Left ventricle myocardium inferior (tissue), 1 donor: ENCODE measurements at regions not wholly inside any gene's neighbourhood (a gene's known extent, or its start where the extent isn't known, plus 50 kb on each side); places are given as distances from the start of the nearest gene placed in this dataset.

Experiments
- DNase-seq: peaks from one replicate; pipeline ENCODE4 v3.0.0-alpha.2; 2020
- H3K27ac ChIP-seq: fragments of 200-600 bp; replicated peaks from 2 replicates; pipeline ENCODE4 v1.8.0; 2021
- H3K27me3 ChIP-seq: fragments of 200-600 bp; 2 replicates; pipeline ENCODE4 v1.8.0; 2021; ENCODE audit warnings: low read depth
- H3K36me3 ChIP-seq: fragments of 200-600 bp; 2 replicates; pipeline ENCODE4 v1.8.0; 2021
- H3K4me1 ChIP-seq: fragments of 200-600 bp; 2 replicates; pipeline ENCODE4 v1.8.0; 2021
- H3K4me3 ChIP-seq: fragments of 200-600 bp; 2 replicates; pipeline ENCODE4 v1.8.0; 2021; ENCODE audit warnings: mild to moderate bottlenecking, moderate library complexity
- H3K9me3 ChIP-seq: fragments of 200-600 bp; replicated peaks from 2 replicates; pipeline ENCODE4 v1.8.0; 2021
- intact Hi-C: fragments of 100-400 bp; cut with micrococcal nuclease; formaldehyde crosslinking; loops from one replicate; pipeline ENCODE4 v1.11.0; 2022
- TF ChIP-seq, protein P1 (sequence below): fragments of 200-600 bp; IDR thresholded peaks from 2 replicates; pipeline ENCODE4 v1.8.0; 2021; ENCODE audit warnings: antibody characterized with exemption, mild to moderate bottlenecking, borderline replicate concordance
- donor health status: DM: no; HTN: yes; CAD: no; lungs with severe emphysema.

DNA sequence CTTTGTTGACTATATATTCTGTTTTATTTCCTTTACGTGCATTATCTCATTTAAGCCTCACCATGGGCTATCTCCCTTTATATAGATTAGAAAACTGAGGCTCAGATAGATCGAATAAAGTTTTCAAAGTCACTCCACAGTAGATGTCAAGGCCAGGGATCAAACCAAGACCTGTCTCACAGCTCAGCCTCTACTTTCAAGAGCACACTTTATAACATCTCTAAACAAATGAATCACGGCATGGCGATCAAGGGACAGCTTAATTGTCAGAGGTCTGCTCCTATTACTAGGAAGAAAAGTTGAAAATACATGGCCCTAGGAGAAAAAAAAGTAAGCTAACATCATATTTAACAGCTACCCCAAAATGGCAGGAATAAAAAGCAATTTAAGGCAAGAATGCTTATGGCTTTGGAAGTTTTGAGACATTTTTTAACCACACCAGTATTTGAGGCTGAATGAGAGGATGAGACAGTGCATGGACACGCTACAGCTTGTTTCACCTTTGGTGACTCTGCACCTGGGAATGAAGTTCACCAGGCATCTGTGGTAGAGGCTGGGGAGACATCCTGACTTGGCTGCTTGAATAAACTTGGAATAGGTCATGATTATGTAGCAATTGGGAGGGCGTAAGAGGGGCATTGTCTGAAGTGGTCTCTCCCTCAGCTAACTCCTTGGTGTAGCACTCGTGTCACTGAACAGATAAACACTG, 486.8 kb upstream of the WWC1 start:
- no peak overlapping the region for H3K27ac ChIP-seq
- no peaks in the 10 kb centered on the region for H3K9me3 ChIP-seq
- no peak overlapping the region for H3K4me3 ChIP-seq
- no peak for DNase-seq
- H3K4me1 ChIP-seq, result no peaks in the 10 kb centered on the region
- H3K27me3 ChIP-seq, result peaks cover 6% of the 10 kb centered on the region
- no peaks in the 10 kb centered on the region for H3K36me3 ChIP-seq
- intact Hi-C loops, result no loop called here
- TF ChIP-seq, protein P1, sequence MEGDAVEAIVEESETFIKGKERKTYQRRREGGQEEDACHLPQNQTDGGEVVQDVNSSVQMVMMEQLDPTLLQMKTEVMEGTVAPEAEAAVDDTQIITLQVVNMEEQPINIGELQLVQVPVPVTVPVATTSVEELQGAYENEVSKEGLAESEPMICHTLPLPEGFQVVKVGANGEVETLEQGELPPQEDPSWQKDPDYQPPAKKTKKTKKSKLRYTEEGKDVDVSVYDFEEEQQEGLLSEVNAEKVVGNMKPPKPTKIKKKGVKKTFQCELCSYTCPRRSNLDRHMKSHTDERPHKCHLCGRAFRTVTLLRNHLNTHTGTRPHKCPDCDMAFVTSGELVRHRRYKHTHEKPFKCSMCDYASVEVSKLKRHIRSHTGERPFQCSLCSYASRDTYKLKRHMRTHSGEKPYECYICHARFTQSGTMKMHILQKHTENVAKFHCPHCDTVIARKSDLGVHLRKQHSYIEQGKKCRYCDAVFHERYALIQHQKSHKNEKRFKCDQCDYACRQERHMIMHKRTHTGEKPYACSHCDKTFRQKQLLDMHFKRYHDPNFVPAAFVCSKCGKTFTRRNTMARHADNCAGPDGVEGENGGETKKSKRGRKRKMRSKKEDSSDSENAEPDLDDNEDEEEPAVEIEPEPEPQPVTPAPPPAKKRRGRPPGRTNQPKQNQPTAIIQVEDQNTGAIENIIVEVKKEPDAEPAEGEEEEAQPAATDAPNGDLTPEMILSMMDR, result no peak

DNA sequence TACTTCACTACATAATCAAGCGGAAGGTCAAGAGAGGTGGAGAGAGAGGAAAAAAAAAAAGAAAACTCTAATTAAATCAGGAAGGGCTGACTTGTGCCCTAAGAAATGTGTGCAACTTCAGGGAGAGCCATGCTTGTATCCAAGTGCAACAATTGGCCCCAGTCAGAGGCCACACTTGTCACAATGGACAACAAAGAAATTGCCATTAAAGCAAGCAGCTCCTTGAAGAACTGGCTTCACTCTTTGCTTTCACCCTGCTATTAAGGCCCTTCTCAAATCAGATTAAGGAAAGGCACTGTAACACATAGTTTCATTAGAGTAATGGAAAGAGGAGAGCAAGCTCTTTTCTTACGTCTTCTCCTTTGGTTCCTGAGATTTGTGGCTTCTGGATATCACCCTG, 480.9 kb upstream of the WWC1 start:
- Histone ChIP-seq H3K4me3 (no peak overlapping the region), H3K27ac (no peak overlapping the region), H3K27me3 (no peaks in the 10 kb centered on the region), H3K4me1 (no peaks in the 10 kb centered on the region), H3K36me3 (no peaks in the 10 kb centered on the region), H3K9me3 (no peaks in the 10 kb centered on the region)
- DNase-seq, result no peak
- TF ChIP-seq, protein P1, result no peak
- intact Hi-C loops, result no loop called here

DNA sequence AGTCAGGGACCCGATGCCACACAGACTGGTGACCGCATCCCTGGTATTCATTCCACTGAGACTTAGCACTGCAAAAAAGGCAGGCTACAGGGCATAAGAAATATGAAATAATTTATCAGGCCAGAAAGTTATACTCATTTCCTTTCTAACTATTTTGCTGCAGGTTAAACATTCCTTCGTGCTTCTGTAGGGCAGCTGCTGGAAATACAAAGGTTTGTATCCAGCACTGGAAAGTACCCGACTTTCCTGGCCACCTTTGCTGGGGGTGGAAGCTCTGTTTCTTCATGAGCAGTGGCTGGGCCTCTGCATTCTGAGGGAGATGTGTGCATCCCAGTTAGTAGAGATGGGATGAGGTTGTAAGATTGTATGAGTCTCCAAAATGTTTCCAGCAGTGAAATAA, 478.6 kb upstream of the WWC1 start:
- no peak for DNase-seq
- no peaks in the 10 kb centered on the region for H3K9me3 ChIP-seq
- TF ChIP-seq, protein P1, result no peak
- no peak overlapping the region for H3K27ac ChIP-seq
- intact Hi-C loops, result no loop called here
- no peaks in the 10 kb centered on the region for H3K36me3 ChIP-seq
- H3K27me3 ChIP-seq, result no peaks in the 10 kb centered on the region
- H3K4me1 ChIP-seq, result no peaks in the 10 kb centered on the region
- no peak overlapping the region for H3K4me3 ChIP-seq

DNA sequence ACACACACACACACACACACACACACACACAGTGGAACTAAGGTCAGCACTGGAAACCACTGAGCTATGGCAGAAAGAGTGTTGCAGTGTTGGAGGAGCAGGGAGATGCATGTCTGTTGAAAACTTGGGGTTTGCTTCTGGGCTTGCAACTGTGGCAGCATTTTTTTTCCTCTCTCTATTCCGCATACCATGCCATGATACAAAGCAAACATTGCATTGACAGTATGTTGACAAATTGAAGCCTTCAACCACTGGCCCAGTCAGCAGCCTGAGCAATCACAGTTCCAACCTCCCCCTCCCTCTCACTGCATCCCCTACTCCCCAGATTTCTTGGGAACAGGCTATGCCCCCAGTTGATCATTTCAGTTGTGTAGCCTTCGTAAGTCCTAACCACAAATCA, 478.1 kb upstream of the WWC1 start:
- H3K36me3 ChIP-seq, result no peaks in the 10 kb centered on the region
- no peaks in the 10 kb centered on the region for H3K4me1 ChIP-seq
- H3K4me3 ChIP-seq, result no peak overlapping the region
- TF ChIP-seq, protein P1, result no peak
- intact Hi-C loops, result no loop called here
- DNase-seq, result no peak
- H3K27ac ChIP-seq, result no peak overlapping the region
- H3K27me3 ChIP-seq, result no peaks in the 10 kb centered on the region
- no peaks in the 10 kb centered on the region for H3K9me3 ChIP-seq

DNA sequence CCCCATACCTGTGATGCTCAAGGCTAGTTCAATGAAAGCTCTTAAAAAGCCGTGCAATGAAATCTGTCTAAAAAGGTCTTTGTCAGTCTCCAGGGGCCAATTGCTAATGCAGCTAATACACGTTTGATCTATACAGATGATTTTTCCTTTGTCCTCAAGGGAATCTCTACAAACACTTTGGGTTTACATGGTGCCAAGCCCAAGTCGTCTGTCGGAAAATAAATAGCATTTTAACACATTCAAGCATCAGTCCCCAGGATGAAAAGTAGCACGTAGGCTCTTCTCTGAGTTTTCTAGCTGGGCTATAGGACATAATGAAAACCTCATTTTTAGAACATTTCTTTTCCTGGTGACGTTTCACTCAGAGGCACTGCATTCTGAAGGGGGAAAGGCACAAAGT, 477.4 kb upstream of the WWC1 start:
- intact Hi-C loops, result no loop called here
- Histone ChIP-seq H3K27me3 (no peaks in the 10 kb centered on the region), H3K4me1 (no peaks in the 10 kb centered on the region), H3K4me3 (no peak overlapping the region), H3K27ac (no peak overlapping the region), H3K9me3 (no peaks in the 10 kb centered on the region), H3K36me3 (no peaks in the 10 kb centered on the region)
- DNase-seq, result no peak
- TF ChIP-seq, protein P1, result no peak
